Umbilical cord (tissue), 1 donor: ENCODE measurements at regions not wholly inside any gene's neighbourhood (a gene's known extent, or its start where the extent isn't known, plus 50 kb on each side); places are given as distances from the start of the nearest gene placed in this dataset.

Experiments used
- DNase-seq: peaks from one replicate; pipeline ENCODE4 v3.0.0-alpha.2; 2015; ENCODE audit warnings: low spot score

GRCh38 chr19:28242317-28242927 is 970.5 kb downstream of the UQCRFS1 start:
- DNase-seq: no peak

- no peak for DNase-seq
Observed at GRCh38 chr19:28239270-28239669, 973.7 kb downstream of the UQCRFS1 start.

DNA sequence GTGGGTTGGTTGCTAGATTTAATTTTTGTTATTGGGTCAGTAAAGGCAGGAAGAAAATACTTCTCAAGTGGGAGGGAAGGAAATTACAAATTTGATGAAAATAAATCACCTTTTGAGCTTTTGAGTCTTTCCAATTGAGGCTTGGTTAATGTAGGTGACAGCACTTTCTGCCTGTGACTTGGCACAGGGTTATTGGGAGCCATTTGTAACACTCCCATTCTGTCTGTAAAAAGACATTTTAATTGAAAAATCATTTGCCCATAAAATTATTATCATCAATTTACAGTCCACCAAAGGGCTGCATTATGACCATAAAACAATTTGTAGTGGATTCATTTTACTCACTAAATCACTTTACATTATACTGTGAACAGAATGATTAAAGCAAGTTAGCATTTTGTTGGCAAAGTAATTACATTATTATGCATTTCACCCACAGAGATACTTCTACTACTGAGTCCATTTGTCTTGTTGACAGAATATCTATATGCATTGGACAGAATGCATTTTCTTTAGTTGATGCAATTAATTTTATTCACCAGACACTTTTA is 974.6 kb downstream of the UQCRFS1 start:
- no peak for DNase-seq

DNA sequence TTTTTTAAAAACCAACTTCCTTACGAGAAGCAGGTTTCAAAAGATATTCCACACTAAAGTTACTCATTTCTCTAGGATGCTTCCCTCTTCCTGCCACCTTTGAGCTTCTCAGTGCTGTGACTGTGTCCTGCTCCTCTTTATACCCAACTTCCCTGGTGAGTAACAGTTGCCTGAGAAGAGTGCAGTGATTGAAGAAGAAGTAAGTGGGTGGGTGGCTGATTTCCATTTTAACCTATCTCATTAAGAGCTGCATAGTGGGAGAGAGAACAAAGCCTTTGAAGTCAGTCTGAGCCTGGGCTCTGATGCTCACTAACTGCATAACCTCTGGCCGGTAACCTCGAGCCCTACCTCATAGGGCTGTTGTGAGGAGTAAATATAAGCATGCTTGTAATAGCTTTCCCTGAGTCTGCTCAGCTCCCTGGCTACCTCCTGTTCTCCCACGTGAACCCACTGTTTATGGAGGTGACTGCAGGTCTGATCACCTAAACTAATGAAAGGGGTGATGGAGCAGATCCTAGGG is 977.3 kb downstream of the UQCRFS1 start:
- DNase-seq: no peak

GRCh38 chr19:28234637-28235036 is 978.3 kb downstream of the UQCRFS1 start:
- DNase-seq: peak; percentile 76

- DNase-seq: no peak
Observed at GRCh38 chr19:28228854-28229253, 984.1 kb downstream of the UQCRFS1 start.

- DNase-seq: no peak
Observed at GRCh38 chr19:28224441-28224840, 988.5 kb downstream of the UQCRFS1 start.

GRCh38 chr19:28221736-28222135 is 991.2 kb downstream of the UQCRFS1 start:
- no peak for DNase-seq

GRCh38 chr19:28218728-28219127 is 994.2 kb downstream of the UQCRFS1 start:
- no peak for DNase-seq

GRCh38 chr19:28217022-28217421 is 995.9 kb downstream of the UQCRFS1 start:
- DNase-seq: no peak

GRCh38 chr19:28213470-28214082 is 999.4 kb downstream of the UQCRFS1 start:
- no peak for DNase-seq

DNA sequence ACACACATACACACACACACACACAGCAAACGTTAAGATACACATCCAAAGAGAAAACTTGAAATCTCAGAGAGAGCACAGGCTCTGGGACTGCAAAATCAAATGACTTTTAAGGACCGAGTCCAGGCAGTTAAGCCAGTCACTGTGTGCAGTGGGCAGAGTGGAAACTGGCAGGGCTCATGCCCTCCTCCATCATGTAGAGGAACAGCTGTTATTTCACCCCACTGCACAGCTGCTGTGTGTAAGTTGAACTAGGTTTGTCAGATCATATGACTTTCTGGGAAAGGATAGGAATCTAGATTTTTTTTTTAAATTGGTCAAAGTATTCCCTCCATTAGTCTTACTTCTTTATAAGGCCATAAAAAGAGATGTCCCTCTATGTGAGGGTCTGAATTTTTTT is 1002.1 kb downstream of the UQCRFS1 start:
- DNase-seq: no peak

DNA sequence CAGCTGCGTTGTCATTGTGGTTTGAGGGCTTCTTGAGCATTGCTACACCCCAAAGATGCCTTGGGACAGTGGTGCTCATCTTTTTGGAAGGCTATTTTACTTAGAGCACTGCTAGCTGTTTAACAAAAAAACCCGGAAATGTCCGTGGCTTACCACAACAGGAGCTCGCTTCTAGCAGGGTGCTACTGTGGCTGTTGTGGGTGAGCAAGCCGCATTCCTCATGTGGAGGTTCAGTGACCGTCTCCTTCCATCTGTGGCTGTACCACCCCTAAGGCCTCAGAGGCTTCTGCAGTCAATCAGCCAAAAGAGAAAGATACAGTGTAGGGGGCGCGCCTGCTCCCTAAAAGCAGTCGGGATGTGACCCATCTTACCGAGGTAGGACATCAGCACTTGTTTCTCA is 1004.2 kb downstream of the UQCRFS1 start:
- DNase-seq: no peak

GRCh38 chr19:28207244-28207643 is 1005.7 kb downstream of the UQCRFS1 start:
- no peak for DNase-seq

DNA sequence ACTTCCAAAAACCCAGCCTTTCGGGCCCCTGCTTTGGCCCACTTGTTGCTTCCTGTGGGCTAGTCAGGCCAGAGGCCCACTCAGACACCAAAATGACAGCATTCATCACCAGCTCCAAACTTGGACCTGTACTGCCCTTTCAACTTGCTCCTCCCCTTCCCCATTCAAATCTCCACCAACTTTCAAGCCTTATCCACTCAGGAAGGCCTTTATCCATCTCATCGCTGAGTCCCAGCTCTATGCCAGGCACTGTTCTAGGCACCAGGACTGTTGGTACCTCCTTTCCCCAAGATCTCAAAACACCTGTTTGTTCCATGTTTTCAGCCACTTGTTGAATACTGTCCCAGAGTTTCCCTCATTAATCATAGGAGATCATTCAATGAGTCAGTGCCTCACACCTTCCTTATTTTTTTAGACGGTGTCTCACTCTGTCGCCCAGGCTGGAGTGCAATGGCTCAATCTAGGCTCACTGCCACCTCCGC is 1011.4 kb downstream of the UQCRFS1 start:
- DNase-seq: no peak

DNA sequence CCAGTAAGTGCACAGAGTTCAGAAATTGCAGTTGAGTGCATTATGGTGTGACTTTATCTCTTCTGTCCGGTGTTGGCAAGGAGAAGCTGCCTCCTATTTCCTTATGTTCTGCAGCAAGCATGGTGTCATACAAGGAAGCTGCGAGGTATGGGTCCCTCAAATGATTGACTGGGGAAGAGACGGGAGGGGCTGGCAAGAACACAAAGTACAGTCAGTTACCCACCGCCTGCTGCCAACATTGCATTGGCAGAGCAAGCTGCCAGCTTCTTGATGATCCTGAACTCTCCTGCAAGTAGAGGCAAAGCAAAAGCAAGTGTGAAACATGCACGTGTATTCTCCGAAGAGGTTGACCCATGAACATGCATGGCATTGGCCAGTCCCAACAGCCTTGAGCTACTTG is 1013.6 kb downstream of the UQCRFS1 start:
- DNase-seq: no peak

- peak; percentile 86 for DNase-seq
Observed at GRCh38 chr19:28196961-28197360, 1016.0 kb downstream of the UQCRFS1 start.

DNA sequence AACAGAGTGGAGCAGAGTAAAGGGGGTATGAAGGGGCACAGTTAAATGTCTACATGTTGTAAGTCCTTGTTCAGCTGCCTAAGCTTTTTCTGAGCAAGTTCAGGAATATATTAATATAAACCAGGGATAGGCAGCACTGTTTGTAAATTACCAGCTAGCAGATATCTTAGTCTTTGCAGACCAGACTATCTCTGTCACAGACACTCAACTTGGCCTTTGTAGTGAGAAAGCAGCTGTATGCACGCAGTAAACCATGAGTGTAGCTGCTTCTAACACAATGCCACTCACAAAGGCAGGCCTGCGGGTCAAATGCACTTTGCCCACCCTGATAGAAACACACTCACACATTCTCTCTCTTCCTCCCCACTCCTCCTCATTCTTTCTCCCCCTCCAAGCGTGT is 1016.9 kb downstream of the UQCRFS1 start:
- peak; percentile 75 for DNase-seq

- no peak for DNase-seq
Observed at GRCh38 chr19:28185646-28186045, 1027.3 kb downstream of the UQCRFS1 start.

- DNase-seq: peak; percentile 31
Observed at GRCh38 chr19:28184997-28185396, 1028.0 kb downstream of the UQCRFS1 start.

DNA sequence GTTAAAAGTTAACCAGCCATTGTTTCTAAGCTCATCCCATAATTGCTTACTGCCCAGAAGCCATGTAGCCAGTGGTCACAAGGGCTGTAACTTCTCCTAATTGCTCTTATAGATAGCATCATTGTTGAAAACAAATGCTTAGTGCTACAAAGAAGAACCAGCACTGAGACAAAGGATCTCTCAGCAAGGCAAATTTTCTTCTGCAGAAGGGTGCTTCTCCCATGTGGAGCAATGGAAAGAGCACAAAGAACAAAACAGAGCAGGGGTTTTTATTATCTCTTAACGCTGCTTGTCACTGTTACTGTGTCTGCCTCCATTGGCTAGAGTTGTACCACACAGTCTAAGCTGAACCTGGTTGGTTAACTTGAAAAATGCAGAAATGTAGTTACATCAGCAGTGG is 1036.8 kb downstream of the UQCRFS1 start:
- no peak for DNase-seq

- DNase-seq: no peak
Observed at GRCh38 chr19:28171983-28172382, 1041.0 kb downstream of the UQCRFS1 start.

DNA sequence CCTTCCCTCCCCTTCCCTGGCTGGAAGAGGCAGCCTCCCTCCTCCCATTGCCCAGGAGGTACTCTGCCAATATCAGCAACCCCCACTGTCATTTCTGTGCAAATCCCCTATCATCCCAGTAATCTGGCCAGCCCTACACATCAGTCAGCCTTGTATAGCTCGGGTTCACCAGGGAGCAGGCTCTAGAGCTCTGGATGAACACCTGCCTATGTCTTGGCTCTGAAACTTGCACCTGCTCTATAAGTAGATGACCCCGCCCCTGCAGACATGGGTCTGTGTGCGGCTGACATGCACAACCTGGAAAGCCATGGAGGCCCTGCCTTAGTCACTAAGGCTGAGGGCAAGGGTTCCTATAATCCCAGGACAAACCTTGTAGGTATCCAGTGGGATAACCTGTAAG is 1042.9 kb downstream of the UQCRFS1 start:
- no peak for DNase-seq
